ENCODE measurements at regions not wholly inside any gene's neighbourhood (a gene's known extent, or its start where the extent isn't known, plus 50 kb on each side); places are given as distances from the start of the nearest gene placed in this dataset.

DNA sequence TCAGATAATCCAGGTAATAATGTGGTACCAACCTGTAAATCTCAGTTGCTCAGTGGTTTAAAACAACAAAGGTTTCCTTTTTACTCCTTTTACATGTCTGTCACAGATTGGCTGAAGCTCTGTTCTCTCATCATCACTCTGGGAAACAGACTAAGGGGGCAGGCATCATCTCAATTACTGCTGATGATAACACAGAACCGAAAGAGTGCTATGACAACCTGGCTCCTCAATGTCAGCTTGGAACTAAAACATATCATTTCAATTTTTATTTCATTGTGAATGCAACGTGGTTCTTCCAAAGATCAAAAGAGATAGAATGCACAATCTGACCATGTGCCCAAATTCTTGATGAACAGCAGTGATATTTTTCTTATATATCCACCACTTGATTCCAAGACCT lies 1315.0 kb upstream of the CDH2 start:
- Histone ChIP-seq H3K27ac (replicated peaks) (no peak overlapping the region), H3K27me3 (ENCODE audit: insufficient read depth, poor library complexity, severe bottlenecking) (no peaks in the 10 kb centered on the region), H3K4me3 (replicated peaks; ENCODE audit: insufficient read depth, low read length) (no peak overlapping the region)
- TF ChIP-seq SPI1 (IDR thresholded peaks at IDR 0.05; ENCODE audit: borderline replicate concordance, low read depth) (no peak), GABPA (IDR thresholded peaks at IDR 0.05; ENCODE audit: low read depth) (no peak), POLR2AphosphoS5 (IDR thresholded peaks at IDR 0.05; ENCODE audit: low read depth) (no peak)
- TF ChIP-seq, protein P1, sequence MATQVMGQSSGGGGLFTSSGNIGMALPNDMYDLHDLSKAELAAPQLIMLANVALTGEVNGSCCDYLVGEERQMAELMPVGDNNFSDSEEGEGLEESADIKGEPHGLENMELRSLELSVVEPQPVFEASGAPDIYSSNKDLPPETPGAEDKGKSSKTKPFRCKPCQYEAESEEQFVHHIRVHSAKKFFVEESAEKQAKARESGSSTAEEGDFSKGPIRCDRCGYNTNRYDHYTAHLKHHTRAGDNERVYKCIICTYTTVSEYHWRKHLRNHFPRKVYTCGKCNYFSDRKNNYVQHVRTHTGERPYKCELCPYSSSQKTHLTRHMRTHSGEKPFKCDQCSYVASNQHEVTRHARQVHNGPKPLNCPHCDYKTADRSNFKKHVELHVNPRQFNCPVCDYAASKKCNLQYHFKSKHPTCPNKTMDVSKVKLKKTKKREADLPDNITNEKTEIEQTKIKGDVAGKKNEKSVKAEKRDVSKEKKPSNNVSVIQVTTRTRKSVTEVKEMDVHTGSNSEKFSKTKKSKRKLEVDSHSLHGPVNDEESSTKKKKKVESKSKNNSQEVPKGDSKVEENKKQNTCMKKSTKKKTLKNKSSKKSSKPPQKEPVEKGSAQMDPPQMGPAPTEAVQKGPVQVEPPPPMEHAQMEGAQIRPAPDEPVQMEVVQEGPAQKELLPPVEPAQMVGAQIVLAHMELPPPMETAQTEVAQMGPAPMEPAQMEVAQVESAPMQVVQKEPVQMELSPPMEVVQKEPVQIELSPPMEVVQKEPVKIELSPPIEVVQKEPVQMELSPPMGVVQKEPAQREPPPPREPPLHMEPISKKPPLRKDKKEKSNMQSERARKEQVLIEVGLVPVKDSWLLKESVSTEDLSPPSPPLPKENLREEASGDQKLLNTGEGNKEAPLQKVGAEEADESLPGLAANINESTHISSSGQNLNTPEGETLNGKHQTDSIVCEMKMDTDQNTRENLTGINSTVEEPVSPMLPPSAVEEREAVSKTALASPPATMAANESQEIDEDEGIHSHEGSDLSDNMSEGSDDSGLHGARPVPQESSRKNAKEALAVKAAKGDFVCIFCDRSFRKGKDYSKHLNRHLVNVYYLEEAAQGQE (IDR thresholded peaks at IDR 0.05; ENCODE audit: insufficient replicate concordance, low read depth) = no peak
- TF ChIP-seq, protein P2, sequence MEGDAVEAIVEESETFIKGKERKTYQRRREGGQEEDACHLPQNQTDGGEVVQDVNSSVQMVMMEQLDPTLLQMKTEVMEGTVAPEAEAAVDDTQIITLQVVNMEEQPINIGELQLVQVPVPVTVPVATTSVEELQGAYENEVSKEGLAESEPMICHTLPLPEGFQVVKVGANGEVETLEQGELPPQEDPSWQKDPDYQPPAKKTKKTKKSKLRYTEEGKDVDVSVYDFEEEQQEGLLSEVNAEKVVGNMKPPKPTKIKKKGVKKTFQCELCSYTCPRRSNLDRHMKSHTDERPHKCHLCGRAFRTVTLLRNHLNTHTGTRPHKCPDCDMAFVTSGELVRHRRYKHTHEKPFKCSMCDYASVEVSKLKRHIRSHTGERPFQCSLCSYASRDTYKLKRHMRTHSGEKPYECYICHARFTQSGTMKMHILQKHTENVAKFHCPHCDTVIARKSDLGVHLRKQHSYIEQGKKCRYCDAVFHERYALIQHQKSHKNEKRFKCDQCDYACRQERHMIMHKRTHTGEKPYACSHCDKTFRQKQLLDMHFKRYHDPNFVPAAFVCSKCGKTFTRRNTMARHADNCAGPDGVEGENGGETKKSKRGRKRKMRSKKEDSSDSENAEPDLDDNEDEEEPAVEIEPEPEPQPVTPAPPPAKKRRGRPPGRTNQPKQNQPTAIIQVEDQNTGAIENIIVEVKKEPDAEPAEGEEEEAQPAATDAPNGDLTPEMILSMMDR (IDR thresholded peaks at IDR 0.05; ENCODE audit: insufficient read depth, low read length) = no peak
- no peak for DNase-seq (ENCODE audit: low read depth in 1 of 2, low spot score in 1 of 2)

DNA sequence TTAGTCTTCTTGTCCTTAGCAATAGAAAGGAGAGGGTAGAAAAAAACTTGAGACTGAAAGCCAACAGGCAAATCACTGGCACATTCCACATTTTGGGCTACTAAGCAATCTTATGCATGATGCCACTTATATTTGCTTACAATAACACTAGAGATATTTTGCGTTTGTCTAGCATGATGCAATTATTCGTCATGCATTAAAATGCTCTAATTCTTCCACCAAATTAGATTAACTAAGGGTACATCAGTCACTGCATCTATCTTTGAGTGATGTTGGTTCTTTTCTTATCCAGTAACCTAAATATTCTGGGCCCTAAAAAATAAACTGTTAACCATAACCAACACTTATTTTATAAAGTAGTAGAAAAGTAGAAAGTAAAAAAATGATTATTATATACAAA lies 1311.7 kb upstream of the CDH2 start:
- H3K27me3 ChIP-seq (ENCODE audit: insufficient read depth, poor library complexity, severe bottlenecking) = no peaks in the 10 kb centered on the region
- no peak for DNase-seq (ENCODE audit: low read depth in 1 of 2, low spot score in 1 of 2)
- TF ChIP-seq SPI1 (IDR thresholded peaks at IDR 0.05; ENCODE audit: borderline replicate concordance, low read depth) (no peak), POLR2AphosphoS5 (IDR thresholded peaks at IDR 0.05; ENCODE audit: low read depth) (no peak)
- TF ChIP-seq, protein P1 (IDR thresholded peaks at IDR 0.05; ENCODE audit: insufficient replicate concordance, low read depth) = no peak
- TF ChIP-seq, protein P2 (IDR thresholded peaks at IDR 0.05; ENCODE audit: insufficient read depth, low read length) = no peak
- no peak overlapping the region for H3K27ac ChIP-seq (replicated peaks)
- no peak overlapping the region for H3K4me3 ChIP-seq (replicated peaks; ENCODE audit: insufficient read depth, low read length)

DNA sequence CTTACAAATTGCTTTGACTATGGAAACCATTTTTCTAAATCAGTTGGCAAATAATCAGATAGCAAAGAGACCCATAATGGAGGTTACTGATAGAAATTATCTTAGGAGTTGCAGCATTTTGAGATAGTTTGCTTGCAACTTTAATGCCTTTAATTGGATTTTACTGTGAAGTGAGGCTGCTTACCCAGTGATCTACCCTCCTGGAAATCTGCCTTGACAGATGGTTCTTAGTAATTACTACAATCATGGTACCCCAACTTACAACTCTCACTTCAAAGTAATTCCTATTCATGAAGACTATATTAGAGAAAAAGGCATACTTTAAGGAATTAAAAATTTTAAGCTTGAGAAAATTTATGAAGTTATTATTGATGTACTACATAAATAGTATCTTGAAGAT lies 1288.6 kb upstream of the CDH2 start:
- Histone ChIP-seq H3K27ac (replicated peaks) (no peak overlapping the region), H3K4me3 (replicated peaks; ENCODE audit: insufficient read depth, low read length) (no peak overlapping the region), H3K27me3 (ENCODE audit: insufficient read depth, poor library complexity, severe bottlenecking) (no peaks in the 10 kb centered on the region)
- TF ChIP-seq, protein P1 (IDR thresholded peaks at IDR 0.05; ENCODE audit: insufficient replicate concordance, low read depth) = no peak
- TF ChIP-seq POLR2AphosphoS5 (IDR thresholded peaks at IDR 0.05; ENCODE audit: low read depth) (no peak), SPI1 (IDR thresholded peaks at IDR 0.05; ENCODE audit: borderline replicate concordance, low read depth) (no peak), GABPA (IDR thresholded peaks at IDR 0.05; ENCODE audit: low read depth) (no peak)
- TF ChIP-seq, protein P2 (IDR thresholded peaks at IDR 0.05; ENCODE audit: insufficient read depth, low read length) = no peak
- DNase-seq (ENCODE audit: low read depth in 1 of 2, low spot score in 1 of 2) = no peak
